Fibroblast of skin of back (primary cell): ENCODE measurements at regions not wholly inside any gene's neighbourhood (a gene's known extent, or its start where the extent isn't known, plus 50 kb on each side); places are given as distances from the start of the nearest gene placed in this dataset.

Source experiments
- DNase-seq: peaks from one replicate; pipeline ENCODE4 v3.0.0-alpha.2; 2013

- DNase-seq: no peak
Observed at GRCh38 chr2:103814016-103814415, 1039.9 kb upstream of the POU3F3 start.

- DNase-seq: no peak
Observed at GRCh38 chr2:103815731-103816130, 1038.2 kb upstream of the POU3F3 start.

- DNase-seq: no peak
Observed at GRCh38 chr2:103817746-103818145, 1036.2 kb upstream of the POU3F3 start.

- peak; percentile 9 for DNase-seq
Observed at GRCh38 chr2:103818176-103818575, 1035.7 kb upstream of the POU3F3 start.

GRCh38 chr2:103819599-103819998 is 1034.3 kb upstream of the POU3F3 start:
- no peak for DNase-seq

GRCh38 chr2:103823847-103824246 is 1030.1 kb upstream of the POU3F3 start:
- no peak for DNase-seq

GRCh38 chr2:103847276-103847675 is 1006.6 kb upstream of the POU3F3 start:
- DNase-seq: peak; percentile 63

- DNase-seq: no peak
Observed at GRCh38 chr2:103859238-103859637, 994.7 kb upstream of the POU3F3 start.

- no peak for DNase-seq
Observed at GRCh38 chr2:103860016-103860415, 993.9 kb upstream of the POU3F3 start.

- peak; percentile 16 for DNase-seq
Observed at GRCh38 chr2:103868396-103868795, 985.5 kb upstream of the POU3F3 start.

GRCh38 chr2:103873716-103874351 is 980.1 kb upstream of the POU3F3 start:
- no peak for DNase-seq

GRCh38 chr2:103875131-103875530 is 978.8 kb upstream of the POU3F3 start:
- DNase-seq: no peak

- DNase-seq: no peak
Observed at GRCh38 chr2:103875531-103875930, 978.4 kb upstream of the POU3F3 start.

- no peak for DNase-seq
Observed at GRCh38 chr2:103876611-103877010, 977.3 kb upstream of the POU3F3 start.

- DNase-seq: no peak
Observed at GRCh38 chr2:103879101-103879500, 974.8 kb upstream of the POU3F3 start.

- no peak for DNase-seq
Observed at GRCh38 chr2:103880081-103880834, 973.7 kb upstream of the POU3F3 start.

GRCh38 chr2:103887625-103888024 is 966.3 kb upstream of the POU3F3 start:
- DNase-seq: peak; percentile 46

GRCh38 chr2:103896182-103896581 is 957.7 kb upstream of the POU3F3 start:
- no peak for DNase-seq

GRCh38 chr2:103898561-103898960 is 955.4 kb upstream of the POU3F3 start:
- peak; percentile 29 for DNase-seq

GRCh38 chr2:103902347-103902746 is 951.6 kb upstream of the POU3F3 start:
- no peak for DNase-seq

- DNase-seq: no peak
Observed at GRCh38 chr2:103921161-103921560, 932.8 kb upstream of the POU3F3 start.

- no peak for DNase-seq
Observed at GRCh38 chr2:103942199-103942598, 911.7 kb upstream of the POU3F3 start.

GRCh38 chr2:103945083-103945482 is 908.8 kb upstream of the POU3F3 start:
- no peak for DNase-seq
